ENCODE measurements at regions not wholly inside any gene's neighbourhood (a gene's known extent, or its start where the extent isn't known, plus 50 kb on each side); places are given as distances from the start of the nearest gene placed in this dataset.

GRCh38 chr4:32135642-32136041 is 1415.5 kb downstream of the PCDH7 start:
- TF ChIP-seq TAF1 (IDR thresholded peaks at IDR 0.05; ENCODE audit: borderline replicate concordance, low read depth, low read length) (no peak), POLR2AphosphoS5 (IDR thresholded peaks at IDR 0.05; ENCODE audit: low read depth, low read length) (no peak)
